HG03565 (cell line): ENCODE measurements at regions not wholly inside any gene's neighbourhood (a gene's known extent, or its start where the extent isn't known, plus 50 kb on each side); places are given as distances from the start of the nearest gene placed in this dataset.

Experiments
- ATAC-seq: cut with Tn5 transposase; IDR thresholded peaks from one replicate; pipeline ENCODE4 v1.9.1; 2021; ENCODE audit warnings: mild to moderate bottlenecking, moderate library complexity; ENCODE audit not compliant: unreplicated experiment

GRCh38 chr12:63090716-63091115 is 60.3 kb downstream of the AVPR1A start:
- ATAC-seq, result no peak

- no peak for ATAC-seq
Observed at GRCh38 chr12:63086149-63086915, 64.7 kb downstream of the AVPR1A start.

- ATAC-seq, result no peak
Observed at GRCh38 chr12:63085120-63085519, 65.9 kb downstream of the AVPR1A start.

GRCh38 chr12:63084501-63084900 is 66.5 kb downstream of the AVPR1A start:
- ATAC-seq, result no peak

GRCh38 chr12:63083046-63083445 is 68.0 kb downstream of the AVPR1A start:
- ATAC-seq, result no peak

GRCh38 chr12:63079791-63080502 is 71.1 kb downstream of the AVPR1A start:
- no peak for ATAC-seq

- ATAC-seq, result no peak
Observed at GRCh38 chr12:63078906-63079305, 72.1 kb downstream of the AVPR1A start.

- no peak for ATAC-seq
Observed at GRCh38 chr12:63075376-63076060, 75.5 kb downstream of the AVPR1A start.

- ATAC-seq, result no peak
Observed at GRCh38 chr12:63070709-63071108, 80.3 kb downstream of the AVPR1A start.

GRCh38 chr12:63069860-63070617 is 81.0 kb downstream of the AVPR1A start:
- ATAC-seq, result no peak

GRCh38 chr12:63068857-63069442 is 82.1 kb downstream of the AVPR1A start:
- peak; percentile 59 for ATAC-seq

- no peak for ATAC-seq
Observed at GRCh38 chr12:63066782-63067181, 84.2 kb downstream of the AVPR1A start.

- no peak for ATAC-seq
Observed at GRCh38 chr12:63066136-63066535, 84.9 kb downstream of the AVPR1A start.

- no peak for ATAC-seq
Observed at GRCh38 chr12:63064080-63064479, 86.9 kb downstream of the AVPR1A start.

- ATAC-seq, result no peak
Observed at GRCh38 chr12:63056649-63057048, 94.4 kb downstream of the AVPR1A start.

- ATAC-seq, result no peak
Observed at GRCh38 chr12:63052696-63053095, 98.3 kb downstream of the AVPR1A start.

GRCh38 chr12:63047146-63047545 is 103.9 kb downstream of the AVPR1A start:
- ATAC-seq, result no peak

GRCh38 chr12:63045020-63045860 is 105.8 kb downstream of the AVPR1A start:
- ATAC-seq, result no peak

- ATAC-seq, result no peak
Observed at GRCh38 chr12:63042646-63043045, 107.7 kb upstream of the PPM1H start.

- ATAC-seq, result no peak
Observed at GRCh38 chr12:63041601-63042000, 106.7 kb upstream of the PPM1H start.
